Right lobe of liver (tissue), 4 donors: ENCODE measurements at regions not wholly inside any gene's neighbourhood (a gene's known extent, or its start where the extent isn't known, plus 50 kb on each side); places are given as distances from the start of the nearest gene placed in this dataset.

Experiments
- CTCF ChIP-seq, 4 donors: fragments of 200-600 bp in 3 of 4; fragments of 450-650 bp in 1 of 4; IDR thresholded peaks; one replicate each; pipeline versions ENCODE4 v1.5.1 to v1.8.0; 2016 to 2022; ENCODE audit warnings: antibody characterized with exemption in 4 of 4, mild to moderate bottlenecking in 2 of 4
- POLR2A ChIP-seq: fragments of 450-650 bp; IDR thresholded peaks from one replicate; pipeline ENCODE4 v1.6.1; 2017; ENCODE audit warnings: antibody characterized with exemption, mild to moderate bottlenecking
- donor health status: DM: no; HTN: no; CAD: no.
- donor health status: DM: no; HTN: no; CAD: no.
- donor health status: DM: no; HTN: yes; CAD: no.

DNA sequence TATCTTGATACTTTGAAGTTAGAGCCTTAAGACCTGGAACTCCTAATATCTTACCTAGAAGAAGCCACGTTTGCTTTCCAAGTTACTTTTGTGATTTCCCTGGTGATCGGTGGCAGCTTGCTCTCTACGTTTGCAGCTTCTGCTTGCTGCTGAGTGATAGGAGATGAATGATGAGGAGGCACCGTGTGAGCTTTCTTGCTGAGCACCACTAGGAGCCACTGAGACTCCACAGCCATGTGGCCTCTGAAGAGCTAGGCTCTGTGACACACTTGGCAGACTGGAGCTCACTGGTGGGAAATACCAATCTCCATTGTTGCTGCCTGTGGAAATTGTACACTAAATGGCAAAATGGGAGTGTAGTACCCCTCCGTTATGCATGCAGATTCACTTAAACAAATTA is 161.8 kb downstream of the IBTK start:
- TF ChIP-seq CTCF (IDR thresholded peaks at IDR 0.05): no peak
- no peak for TF ChIP-seq POLR2A
